ENCODE measurements at regions not wholly inside any gene's neighbourhood (a gene's known extent, or its start where the extent isn't known, plus 50 kb on each side); places are given as distances from the start of the nearest gene placed in this dataset.

GRCh38 chr13:104691767-104692467 lies 1625.7 kb upstream of the SLC10A2 start:
- TF ChIP-seq CTCF (IDR thresholded peaks at IDR 0.05; ENCODE audit: control extremely low read depth in 1 of 3, insufficient read depth in 1 of 3, low read depth in 1 of 3, low read length in 3 of 3) (no peak), SIRT6 (IDR thresholded peaks at IDR 0.05; ENCODE audit: low read length) (no peak), EZH2 (IDR thresholded peaks at IDR 0.05; ENCODE audit: low read depth, low read length, severe bottlenecking) (no peak), SAP30 (IDR thresholded peaks at IDR 0.05; ENCODE audit: insufficient read depth, insufficient replicate concordance, low read length) (no peak), CREB1 (IDR thresholded peaks at IDR 0.05) (no peak), POLR2AphosphoS5 (IDR thresholded peaks at IDR 0.05; ENCODE audit: low read depth, low read length) (no peak), TAF1 (IDR thresholded peaks at IDR 0.05; ENCODE audit: low read depth, low read length) (no peak), ATF2 (IDR thresholded peaks at IDR 0.05; ENCODE audit: low read length) (no peak)
